ENCODE measurements at regions not wholly inside any gene's neighbourhood (a gene's known extent, or its start where the extent isn't known, plus 50 kb on each side); places are given as distances from the start of the nearest gene placed in this dataset.
A peak's percentile ranks its signal among the peaks of the same experiment; 100 is the strongest.
"Not testable (repeated sequence)": the region's sequence is repeated elsewhere in the genome, so short reads cannot be mapped to it uniquely, and the experiment has no call there.

DNA sequence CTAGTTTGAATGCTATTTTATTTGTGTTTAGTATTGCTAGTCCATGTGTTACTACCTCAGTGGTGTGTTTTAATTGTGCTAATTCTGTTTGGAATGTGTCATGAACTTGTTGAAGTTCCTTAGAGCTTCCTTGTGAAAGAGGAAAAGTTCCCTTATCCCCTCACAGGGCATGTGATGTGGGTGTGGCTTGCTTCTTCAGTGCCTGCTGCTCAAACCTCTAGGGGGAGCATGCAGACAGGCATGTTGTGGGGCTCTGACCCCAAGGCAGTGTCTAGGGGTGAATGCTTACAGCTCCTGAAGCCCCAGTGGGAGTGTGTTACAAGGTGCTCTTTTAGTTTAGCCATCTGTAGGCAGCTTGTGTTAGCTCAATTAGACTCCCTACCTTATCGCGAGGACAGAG lies 86.5 kb downstream of the MAGED4 start:
- TF ChIP-seq, protein P1, sequence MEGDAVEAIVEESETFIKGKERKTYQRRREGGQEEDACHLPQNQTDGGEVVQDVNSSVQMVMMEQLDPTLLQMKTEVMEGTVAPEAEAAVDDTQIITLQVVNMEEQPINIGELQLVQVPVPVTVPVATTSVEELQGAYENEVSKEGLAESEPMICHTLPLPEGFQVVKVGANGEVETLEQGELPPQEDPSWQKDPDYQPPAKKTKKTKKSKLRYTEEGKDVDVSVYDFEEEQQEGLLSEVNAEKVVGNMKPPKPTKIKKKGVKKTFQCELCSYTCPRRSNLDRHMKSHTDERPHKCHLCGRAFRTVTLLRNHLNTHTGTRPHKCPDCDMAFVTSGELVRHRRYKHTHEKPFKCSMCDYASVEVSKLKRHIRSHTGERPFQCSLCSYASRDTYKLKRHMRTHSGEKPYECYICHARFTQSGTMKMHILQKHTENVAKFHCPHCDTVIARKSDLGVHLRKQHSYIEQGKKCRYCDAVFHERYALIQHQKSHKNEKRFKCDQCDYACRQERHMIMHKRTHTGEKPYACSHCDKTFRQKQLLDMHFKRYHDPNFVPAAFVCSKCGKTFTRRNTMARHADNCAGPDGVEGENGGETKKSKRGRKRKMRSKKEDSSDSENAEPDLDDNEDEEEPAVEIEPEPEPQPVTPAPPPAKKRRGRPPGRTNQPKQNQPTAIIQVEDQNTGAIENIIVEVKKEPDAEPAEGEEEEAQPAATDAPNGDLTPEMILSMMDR (conservative IDR thresholded peaks at IDR 0.05; ENCODE audit: low read length), result peak; percentile 26
- H3K4me3 ChIP-seq (ENCODE audit: low read length), result no peak overlapping the region
- DNase-seq (ENCODE audit: low read depth), result peak; percentile 0

DNA sequence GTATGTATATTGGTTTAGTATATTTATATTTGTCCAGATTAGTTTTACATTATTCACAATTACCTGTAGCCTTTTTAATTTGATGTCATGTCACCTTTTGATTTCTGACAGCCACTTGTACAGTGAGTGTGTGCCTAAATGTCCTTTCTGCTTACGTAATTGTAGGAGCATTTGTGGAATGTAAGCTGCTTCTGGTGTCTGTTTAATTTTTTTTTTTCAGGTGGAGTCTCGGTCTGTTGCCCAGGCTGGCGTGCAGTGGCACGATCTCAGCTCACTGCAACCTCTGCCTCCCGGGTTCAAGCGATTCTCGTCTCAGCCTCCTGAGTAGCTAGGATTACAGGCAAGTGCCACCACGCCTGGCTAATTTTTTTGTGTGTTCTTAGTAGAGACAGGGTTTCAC lies 91.2 kb upstream of the XAGE2 start:
- DNase-seq (ENCODE audit: low read depth), result no peak
- H3K4me3 ChIP-seq (ENCODE audit: low read length), result no peak overlapping the region
- TF ChIP-seq, protein P1 (conservative IDR thresholded peaks at IDR 0.05; ENCODE audit: low read length), result no peak

DNA sequence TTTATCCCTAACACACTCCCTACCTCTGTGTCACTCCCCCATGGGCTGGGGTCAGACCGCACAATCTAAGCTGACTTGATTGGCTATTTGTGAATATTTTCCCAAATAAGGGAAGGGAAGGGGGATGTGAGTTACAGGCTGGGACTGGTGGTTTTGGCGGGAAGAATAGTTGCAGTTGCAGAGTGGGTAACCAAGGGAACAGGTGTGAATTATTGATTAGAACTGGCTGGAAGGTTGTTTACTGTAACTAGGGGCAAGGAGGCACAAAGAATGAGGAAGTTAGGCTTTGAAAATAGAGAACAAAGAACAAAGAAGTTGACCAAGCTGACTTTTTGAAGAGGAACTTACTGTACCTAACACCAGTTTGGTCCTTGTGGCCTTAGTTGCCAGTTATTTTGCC lies 88.0 kb upstream of the XAGE2 start:
- TF ChIP-seq, protein P1 (conservative IDR thresholded peaks at IDR 0.05; ENCODE audit: low read length), result no peak
- no peak for DNase-seq (ENCODE audit: low read depth)
- H3K4me3 ChIP-seq (ENCODE audit: low read length), result no peak overlapping the region

DNA sequence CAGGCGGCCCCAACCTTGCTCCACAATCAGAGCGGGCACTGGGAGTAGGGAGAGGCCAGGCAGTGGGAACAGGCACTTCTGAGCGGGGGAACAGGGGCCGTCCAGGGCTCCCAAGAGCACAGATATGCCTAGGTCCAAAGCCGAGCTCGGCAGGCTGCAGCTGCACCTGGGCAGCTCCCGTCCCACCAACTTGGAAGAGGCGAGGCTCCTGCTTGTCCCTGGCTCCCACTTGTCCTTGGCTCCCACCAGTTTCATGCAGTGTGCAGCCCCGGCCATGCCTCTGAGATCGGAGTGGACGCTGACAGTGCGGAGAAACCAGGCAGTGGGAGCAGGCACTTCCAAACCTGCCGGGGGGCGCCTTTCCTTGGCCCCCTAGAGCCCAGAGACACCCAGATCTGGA lies 84.0 kb upstream of the XAGE2 start:
- TF ChIP-seq, protein P1 (conservative IDR thresholded peaks at IDR 0.05; ENCODE audit: low read length), result no peak
- no peak overlapping the region for H3K4me3 ChIP-seq (ENCODE audit: low read length)
- DNase-seq (ENCODE audit: low read depth), result no peak

DNA sequence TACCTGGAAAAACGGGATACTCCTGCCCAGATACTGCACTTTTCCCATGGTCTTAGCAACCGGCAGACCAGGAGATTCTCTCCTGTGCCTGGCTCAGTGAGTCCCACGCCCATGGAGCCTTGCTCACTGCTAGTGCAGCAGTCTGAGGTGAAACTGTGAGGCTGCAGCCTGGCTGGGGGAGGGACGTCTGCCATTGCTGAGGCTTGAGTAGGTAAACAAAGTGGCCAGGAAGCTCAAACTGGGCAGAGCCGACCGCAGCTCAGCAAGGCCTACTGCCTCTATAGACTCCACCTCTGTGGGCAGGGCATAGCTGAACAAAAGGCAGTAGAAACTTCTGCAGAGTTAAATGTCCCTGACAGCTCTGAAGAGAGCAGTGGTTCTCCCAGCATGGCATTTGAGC lies 69.9 kb upstream of the XAGE2 start:
- H3K4me3 ChIP-seq (ENCODE audit: low read length); DNase-seq (ENCODE audit: low read depth): not testable (repeated sequence)

DNA sequence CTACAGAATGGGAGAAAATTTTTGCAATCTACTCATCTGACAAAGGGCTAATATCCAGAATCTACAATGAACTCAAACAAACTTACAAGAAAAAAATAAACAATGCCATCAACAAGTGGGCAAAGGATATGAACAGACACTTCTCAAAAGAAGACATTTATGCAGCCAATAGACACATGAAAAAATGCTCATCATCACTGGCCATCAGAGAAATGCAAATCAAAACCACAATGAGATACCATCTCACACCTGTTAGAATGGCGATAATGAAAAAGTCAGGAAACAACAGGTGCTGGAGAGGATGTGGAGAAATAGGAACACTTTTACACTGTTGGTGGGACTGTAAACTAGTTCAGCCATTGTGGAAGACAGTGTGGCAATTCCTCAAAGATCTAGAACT lies 60.3 kb upstream of the XAGE2 start:
- not testable (repeated sequence) for DNase-seq (ENCODE audit: low read depth)

More for the DNA sequence above, 60.3 kb upstream of the XAGE2 start:
- H3K4me3 ChIP-seq (ENCODE audit: low read length), result not testable (repeated sequence)

Measured in AG10803 (cell line).